ENCODE measurements at regions not wholly inside any gene's neighbourhood (a gene's known extent, or its start where the extent isn't known, plus 50 kb on each side); places are given as distances from the start of the nearest gene placed in this dataset.
"Not testable (repeated sequence)": the region's sequence is repeated elsewhere in the genome, so short reads cannot be mapped to it uniquely, and the experiment has no call there.

- DNase-seq (ENCODE audit: low read depth in 2 of 3, low spot score in 2 of 3), result no peak
These were observed 694.3 kb downstream of the NTRK3 start for GRCh38 chr15:87562203-87562602.

- no peak for DNase-seq (ENCODE audit: low read depth in 2 of 3, low spot score in 2 of 3)
These were observed 694.9 kb downstream of the NTRK3 start for GRCh38 chr15:87561641-87562040.

- no peak for DNase-seq (ENCODE audit: low read depth in 2 of 3, low spot score in 2 of 3)
These were observed 698.7 kb downstream of the NTRK3 start for GRCh38 chr15:87557881-87558280.

- no peak for DNase-seq (ENCODE audit: low read depth in 2 of 3, low spot score in 2 of 3)
These were observed 699.7 kb downstream of the NTRK3 start for GRCh38 chr15:87556886-87557285.

- DNase-seq (ENCODE audit: low read depth in 2 of 3, low spot score in 2 of 3), result no peak
These were observed 706.7 kb downstream of the NTRK3 start for GRCh38 chr15:87549860-87550259.

GRCh38 chr15:87549296-87549695, 707.2 kb downstream of the NTRK3 start:
- no peak for DNase-seq (ENCODE audit: low read depth in 2 of 3, low spot score in 2 of 3)

GRCh38 chr15:87548590-87548989, 707.9 kb downstream of the NTRK3 start:
- not testable (repeated sequence) for DNase-seq (ENCODE audit: low read depth in 2 of 3, low spot score in 2 of 3)

- DNase-seq (ENCODE audit: low read depth in 2 of 3, low spot score in 2 of 3), result no peak
These were observed 708.9 kb downstream of the NTRK3 start for GRCh38 chr15:87547470-87548181.

GRCh38 chr15:87538327-87538834, 718.2 kb downstream of the NTRK3 start:
- DNase-seq (ENCODE audit: low read depth in 2 of 3, low spot score in 2 of 3), result no peak

GRCh38 chr15:87537295-87537694, 719.2 kb downstream of the NTRK3 start:
- DNase-seq (ENCODE audit: low read depth in 2 of 3, low spot score in 2 of 3), result no peak

- DNase-seq (ENCODE audit: low read depth in 2 of 3, low spot score in 2 of 3), result not testable (repeated sequence)
These were observed 722.9 kb downstream of the NTRK3 start for GRCh38 chr15:87533637-87534036.

- no peak for DNase-seq (ENCODE audit: low read depth in 2 of 3, low spot score in 2 of 3)
These were observed 727.7 kb downstream of the NTRK3 start for GRCh38 chr15:87528873-87529272.

- no peak for DNase-seq (ENCODE audit: low read depth in 2 of 3, low spot score in 2 of 3)
These were observed 728.7 kb downstream of the NTRK3 start for GRCh38 chr15:87527875-87528274.

GRCh38 chr15:87527416-87527815, 729.1 kb downstream of the NTRK3 start:
- no peak for DNase-seq (ENCODE audit: low read depth in 2 of 3, low spot score in 2 of 3)

- no peak for DNase-seq (ENCODE audit: low read depth in 2 of 3, low spot score in 2 of 3)
These were observed 733.0 kb downstream of the NTRK3 start for GRCh38 chr15:87523516-87523915.

GRCh38 chr15:87522997-87523396, 733.5 kb downstream of the NTRK3 start:
- no peak for DNase-seq (ENCODE audit: low read depth in 2 of 3, low spot score in 2 of 3)

- DNase-seq (ENCODE audit: low read depth in 2 of 3, low spot score in 2 of 3), result no peak
These were observed 737.6 kb downstream of the NTRK3 start for GRCh38 chr15:87518957-87519356.

- DNase-seq (ENCODE audit: low read depth in 2 of 3, low spot score in 2 of 3), result no peak
These were observed 748.5 kb downstream of the NTRK3 start for GRCh38 chr15:87508086-87508485.

- no peak for DNase-seq (ENCODE audit: low read depth in 2 of 3, low spot score in 2 of 3)
These were observed 754.4 kb downstream of the NTRK3 start for GRCh38 chr15:87502173-87502572.

- no peak for DNase-seq (ENCODE audit: low read depth in 2 of 3, low spot score in 2 of 3)
These were observed 756.3 kb downstream of the NTRK3 start for GRCh38 chr15:87500240-87500639.

GRCh38 chr15:87498560-87498959, 758.0 kb downstream of the NTRK3 start:
- no peak for DNase-seq (ENCODE audit: low read depth in 2 of 3, low spot score in 2 of 3)

- no peak for DNase-seq (ENCODE audit: low read depth in 2 of 3, low spot score in 2 of 3)
These were observed 759.7 kb downstream of the NTRK3 start for GRCh38 chr15:87496795-87497194.

GRCh38 chr15:87496109-87496508, 760.4 kb downstream of the NTRK3 start:
- DNase-seq (ENCODE audit: low read depth in 2 of 3, low spot score in 2 of 3), result no peak
